Smooth muscle cell of the brain vasculature (primary cell): ENCODE measurements at regions not wholly inside any gene's neighbourhood (a gene's known extent, or its start where the extent isn't known, plus 50 kb on each side); places are given as distances from the start of the nearest gene placed in this dataset.

Experiments
- DNase-seq: peaks from one replicate; pipeline ENCODE4 v3.0.0-alpha.2; 2012; ENCODE audit warnings: low read depth, low spot score

- DNase-seq: no peak
Observed at GRCh38 chr9:88692827-88693226, 157.8 kb downstream of the NXNL2 start.

DNA sequence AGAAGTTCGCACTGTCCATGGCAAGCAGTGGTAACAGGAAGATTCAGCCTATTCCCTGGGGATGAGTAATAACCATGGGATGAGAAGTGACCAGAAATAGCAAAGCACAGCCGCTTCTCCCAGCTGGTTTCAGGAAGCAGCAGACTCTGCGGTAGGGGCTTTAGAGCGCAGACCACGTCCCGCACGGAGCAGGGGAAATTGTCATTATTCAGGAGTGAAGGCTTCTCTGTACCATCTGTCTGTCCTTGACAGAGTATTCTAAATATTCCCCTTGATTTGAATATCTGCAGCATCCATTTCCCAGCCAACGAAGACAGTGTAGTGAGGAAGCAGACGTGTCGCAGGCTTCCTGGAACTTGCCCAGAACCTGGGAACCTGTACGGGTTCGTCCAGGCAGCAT is 159.6 kb downstream of the NXNL2 start:
- DNase-seq: no peak

- DNase-seq: no peak
Observed at GRCh38 chr9:88696501-88696900, 161.5 kb downstream of the NXNL2 start.

- DNase-seq: no peak
Observed at GRCh38 chr9:88697764-88698432, 162.9 kb downstream of the NXNL2 start.

- no peak for DNase-seq
Observed at GRCh38 chr9:88702985-88703384, 168.0 kb downstream of the NXNL2 start.

- DNase-seq: no peak
Observed at GRCh38 chr9:88706193-88707113, 171.5 kb downstream of the NXNL2 start.

DNA sequence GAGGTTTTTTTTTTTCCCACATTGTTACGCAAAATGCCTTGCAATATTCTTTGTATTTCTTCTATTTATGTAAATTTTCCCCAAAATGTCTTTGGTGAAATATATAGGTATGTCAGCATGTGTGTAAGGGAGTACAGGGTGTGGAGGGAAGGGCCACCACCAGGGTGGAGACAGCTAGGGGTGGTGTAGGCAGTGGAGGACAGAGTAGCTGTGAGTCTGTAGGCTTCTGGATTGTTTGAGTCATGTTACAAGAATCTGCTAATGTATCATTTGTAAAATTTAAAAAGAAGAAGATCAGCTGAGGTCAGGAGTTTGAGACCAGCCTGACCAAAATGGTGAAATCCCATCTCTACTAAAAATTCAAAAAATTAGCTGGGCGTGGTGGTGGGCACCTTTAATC is 175.5 kb downstream of the NXNL2 start:
- no peak for DNase-seq

DNA sequence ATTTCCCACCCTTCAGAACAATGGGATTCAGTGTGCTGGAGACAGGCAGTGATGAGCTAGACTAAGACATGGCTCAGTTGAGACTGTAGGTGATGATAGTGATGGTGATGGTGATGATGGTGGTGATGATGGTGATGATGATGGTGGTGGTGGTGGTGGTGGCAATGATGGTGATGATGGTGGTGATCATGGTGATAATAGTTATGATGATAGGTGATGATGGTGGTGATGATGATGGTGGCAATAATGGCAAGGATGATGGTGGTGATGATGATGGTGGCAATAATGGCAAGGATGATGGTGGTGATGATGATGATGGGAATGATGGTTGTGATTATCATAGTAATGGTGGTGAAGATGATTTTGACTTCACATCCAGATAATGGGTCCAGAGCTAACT is 176.7 kb downstream of the NXNL2 start:
- DNase-seq: no peak

DNA sequence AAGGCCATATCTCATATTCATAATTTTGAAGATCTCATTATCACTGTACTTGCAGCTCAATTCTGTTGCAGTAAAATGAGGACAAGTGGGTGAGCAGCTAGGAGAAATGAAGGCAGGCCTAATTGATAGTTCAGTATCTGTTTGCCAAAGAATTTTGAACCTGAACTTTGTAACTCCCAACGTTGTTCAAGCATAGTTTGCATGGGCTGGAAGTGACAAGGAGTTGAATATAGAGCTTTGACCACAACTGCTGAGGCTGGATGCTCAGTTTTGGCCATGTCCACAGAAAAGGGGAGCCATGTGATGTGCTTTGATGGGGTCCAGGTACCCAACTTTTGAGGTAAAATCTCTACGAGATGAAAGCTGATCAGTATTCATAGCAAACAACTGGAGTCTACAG is 177.5 kb downstream of the NXNL2 start:
- DNase-seq: no peak

- no peak for DNase-seq
Observed at GRCh38 chr9:88713010-88713409, 178.0 kb downstream of the NXNL2 start.

DNA sequence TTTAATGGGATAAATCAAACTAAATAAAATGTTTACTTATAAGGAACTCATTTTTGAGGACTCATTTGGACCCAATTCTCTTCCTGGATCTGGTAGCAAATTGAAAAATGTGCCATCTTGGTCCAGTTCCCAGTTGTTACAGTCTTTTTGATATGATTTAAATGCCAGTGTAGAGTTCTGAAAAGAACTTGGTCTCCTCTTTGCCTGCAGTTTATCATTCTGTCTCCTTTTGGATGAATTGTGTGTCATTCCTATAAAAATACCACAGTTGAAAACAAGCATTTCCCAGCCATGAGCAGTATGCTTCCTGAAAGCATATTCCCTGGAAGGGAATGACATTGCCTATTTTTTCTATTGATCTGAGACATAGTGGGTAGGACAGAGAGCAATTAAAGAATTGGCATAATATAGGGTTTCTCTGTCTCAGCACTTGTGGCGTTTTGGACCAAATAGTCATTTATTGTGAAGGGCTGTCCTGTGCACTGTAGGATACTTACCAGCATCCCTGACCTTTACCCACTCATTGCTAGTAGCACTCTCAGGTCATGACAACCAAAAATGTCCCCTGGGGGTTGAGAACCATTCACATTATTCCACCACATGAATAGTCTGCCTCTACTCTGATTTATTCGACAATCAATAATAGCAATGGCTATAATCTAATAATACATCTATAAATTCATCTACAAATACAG is 181.8 kb downstream of the NXNL2 start:
- no peak for DNase-seq

- no peak for DNase-seq
Observed at GRCh38 chr9:88721025-88721424, 186.0 kb downstream of the NXNL2 start.

DNA sequence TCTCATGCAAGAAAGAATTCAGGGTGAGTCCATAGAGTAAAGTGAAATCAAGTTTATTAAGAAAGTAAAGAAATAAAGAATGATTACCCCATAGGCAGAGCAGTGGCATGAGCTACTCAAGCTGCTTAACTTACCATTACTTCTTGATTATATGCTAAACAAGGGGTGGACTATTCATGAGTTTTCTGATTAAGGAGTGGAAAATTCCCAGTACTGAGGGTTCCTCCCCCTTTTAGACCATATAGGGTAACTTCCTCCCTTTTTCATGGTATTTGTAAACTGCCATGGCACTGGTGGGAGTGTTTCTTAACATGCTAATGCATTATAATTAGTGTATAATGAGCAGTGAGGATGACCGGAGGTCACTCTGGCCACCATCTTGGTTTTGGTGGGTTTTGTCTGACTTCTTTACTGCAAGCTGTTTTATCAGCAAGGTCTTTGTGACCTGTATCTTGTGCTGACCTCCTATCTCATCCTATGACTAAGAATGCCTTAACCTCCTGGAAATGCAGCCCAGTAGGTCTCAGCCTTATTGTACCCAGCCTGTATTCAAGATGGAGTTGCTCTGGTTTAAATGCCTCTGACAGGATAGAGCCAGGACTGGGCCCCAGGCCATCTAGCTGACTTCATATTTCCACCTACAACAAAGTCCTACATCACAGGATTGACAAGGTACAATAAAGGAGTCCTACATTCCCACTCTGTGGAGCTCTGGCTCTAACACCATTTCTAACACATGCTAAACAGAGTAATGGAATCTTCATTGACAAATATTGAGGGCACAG is 186.7 kb downstream of the NXNL2 start:
- no peak for DNase-seq

DNA sequence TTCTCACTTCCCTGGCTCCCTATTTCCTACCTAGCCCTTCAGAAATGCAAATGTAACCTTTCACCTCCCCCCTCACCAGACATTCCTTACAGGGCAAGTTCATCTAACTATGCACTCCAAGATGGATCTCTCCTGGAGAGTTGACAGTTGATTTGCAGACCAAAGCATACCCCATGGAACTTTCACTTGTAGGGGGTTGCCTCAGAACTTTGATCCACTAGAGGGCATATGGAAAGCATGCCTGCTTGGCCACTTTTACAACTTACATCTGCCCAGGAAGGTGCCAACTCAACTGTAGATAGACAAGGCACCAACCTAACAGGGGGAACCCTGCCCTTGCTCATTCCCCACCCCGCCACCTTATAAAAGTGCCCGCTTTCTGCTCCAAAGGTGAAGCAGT is 187.8 kb downstream of the NXNL2 start:
- no peak for DNase-seq

- no peak for DNase-seq
Observed at GRCh38 chr9:88723751-88724150, 188.8 kb downstream of the NXNL2 start.

DNA sequence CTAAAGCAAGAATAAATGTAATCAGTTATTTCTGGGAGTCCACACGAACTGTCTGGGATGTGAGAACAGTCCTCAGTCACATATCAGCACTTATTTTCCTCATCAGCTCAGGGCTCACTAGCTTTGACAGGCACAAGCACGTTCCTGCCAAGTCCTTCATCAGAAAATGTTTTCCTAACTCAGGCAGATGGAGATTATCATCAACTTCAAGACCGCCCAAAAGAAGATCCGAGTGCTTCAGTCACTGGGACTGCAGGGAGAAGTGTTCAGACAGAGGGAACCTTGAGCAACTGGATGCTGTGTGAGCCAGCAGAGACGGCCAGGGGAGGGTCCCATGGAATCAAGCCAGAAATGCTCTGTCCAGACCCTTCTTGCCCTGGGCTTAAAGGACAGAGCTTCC is 189.4 kb downstream of the NXNL2 start:
- no peak for DNase-seq

DNA sequence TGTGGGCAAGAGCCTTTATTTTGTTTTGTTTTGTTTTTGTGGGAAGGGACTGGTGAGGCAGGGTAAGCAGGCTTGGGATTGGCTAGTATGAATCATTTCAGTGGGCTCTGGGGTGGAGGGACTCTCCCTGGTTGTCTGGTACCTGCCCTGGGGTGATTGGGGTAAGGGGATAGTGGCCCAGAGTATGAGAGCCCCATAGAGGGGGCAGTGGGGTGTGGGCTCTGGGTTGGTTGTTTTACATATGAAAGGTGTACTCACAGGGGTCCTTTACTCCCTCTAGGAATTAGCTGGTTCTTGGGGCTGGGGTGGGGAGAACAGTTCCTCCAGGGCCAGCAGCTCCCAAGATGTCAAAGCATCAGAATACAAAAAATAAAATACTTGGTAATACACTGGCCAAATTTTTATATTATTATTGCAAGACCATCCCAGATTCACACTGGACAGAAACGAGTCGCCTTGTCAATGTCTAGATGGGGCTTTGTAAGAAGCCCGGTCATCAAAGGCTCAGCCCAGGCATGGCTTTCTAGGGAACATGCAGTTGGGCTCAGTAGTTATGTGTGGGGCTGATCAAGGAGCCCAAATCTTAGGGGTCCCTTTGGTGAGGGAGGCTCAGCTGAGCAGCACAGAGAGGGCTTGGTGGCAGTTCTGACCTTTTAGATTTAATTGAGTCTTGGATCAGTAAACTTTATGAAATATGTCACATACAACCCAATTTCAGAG is 190.5 kb downstream of the NXNL2 start:
- no peak for DNase-seq

GRCh38 chr9:88726803-88727202 is 191.8 kb downstream of the NXNL2 start:
- DNase-seq: no peak

DNA sequence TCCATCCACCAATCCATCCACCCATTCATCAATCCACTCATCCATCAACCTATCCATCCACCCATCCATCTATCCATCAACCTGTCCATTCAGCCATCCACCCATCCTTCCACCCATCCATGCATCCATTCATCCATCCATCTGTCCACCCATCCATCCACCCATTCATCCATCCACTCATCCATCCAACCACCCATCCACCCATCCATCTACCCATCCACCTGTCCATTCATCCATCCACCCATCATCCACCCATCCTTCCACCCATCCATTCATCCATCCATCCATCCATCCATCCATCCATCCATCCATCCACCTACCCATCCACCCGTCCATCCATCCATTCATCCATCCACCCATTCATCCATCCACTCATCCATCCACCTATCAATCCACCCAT is 195.8 kb downstream of the NXNL2 start:
- DNase-seq: no peak

- peak; percentile 91 for DNase-seq
Observed at GRCh38 chr9:88732128-88732527, 197.2 kb downstream of the NXNL2 start.
